ENCODE measurements at regions not wholly inside any gene's neighbourhood (a gene's known extent, or its start where the extent isn't known, plus 50 kb on each side); places are given as distances from the start of the nearest gene placed in this dataset.
"Not testable (repeated sequence)": the region's sequence is repeated elsewhere in the genome, so short reads cannot be mapped to it uniquely, and the experiment has no call there.

GRCh38 chr4:189497516-189497915 is 443.2 kb upstream of the FRG1 start:
- DNase-seq: no peak

- DNase-seq: no peak
These were observed 442.7 kb upstream of the FRG1 start for GRCh38 chr4:189497996-189498395.

GRCh38 chr4:189498457-189498856 is 442.2 kb upstream of the FRG1 start:
- DNase-seq: no peak

- DNase-seq: no peak
These were observed 441.0 kb upstream of the FRG1 start for GRCh38 chr4:189499696-189500095.

- DNase-seq: no peak
These were observed 439.7 kb upstream of the FRG1 start for GRCh38 chr4:189500970-189501369.

- DNase-seq: no peak
These were observed 437.7 kb upstream of the FRG1 start for GRCh38 chr4:189502841-189503435.

GRCh38 chr4:189504220-189504619 is 436.5 kb upstream of the FRG1 start:
- DNase-seq: no peak

- no peak for DNase-seq
These were observed 435.3 kb upstream of the FRG1 start for GRCh38 chr4:189505380-189505779.

- no peak for DNase-seq
These were observed 434.6 kb upstream of the FRG1 start for GRCh38 chr4:189506080-189506479.

GRCh38 chr4:189507060-189507459 is 433.6 kb upstream of the FRG1 start:
- no peak for DNase-seq

GRCh38 chr4:189510601-189511000 is 430.1 kb upstream of the FRG1 start:
- DNase-seq: no peak

- DNase-seq: no peak
These were observed 429.1 kb upstream of the FRG1 start for GRCh38 chr4:189511581-189511980.

GRCh38 chr4:189513421-189513820 is 427.3 kb upstream of the FRG1 start:
- no peak for DNase-seq

GRCh38 chr4:189514209-189514608 is 426.5 kb upstream of the FRG1 start:
- DNase-seq: no peak

- DNase-seq: no peak
These were observed 423.8 kb upstream of the FRG1 start for GRCh38 chr4:189516902-189517301.

- DNase-seq: no peak
These were observed 421.5 kb upstream of the FRG1 start for GRCh38 chr4:189519186-189519585.

- no peak for DNase-seq
These were observed 415.4 kb upstream of the FRG1 start for GRCh38 chr4:189525304-189525703.

- no peak for DNase-seq
These were observed 409.8 kb upstream of the FRG1 start for GRCh38 chr4:189530848-189531247.

GRCh38 chr4:189533603-189534002 is 407.1 kb upstream of the FRG1 start:
- DNase-seq: no peak

GRCh38 chr4:189547559-189547958 is 393.1 kb upstream of the FRG1 start:
- DNase-seq: no peak

GRCh38 chr4:189548484-189549125 is 392.1 kb upstream of the FRG1 start:
- DNase-seq: no peak

GRCh38 chr4:189551931-189552670 is 388.6 kb upstream of the FRG1 start:
- not testable (repeated sequence) for DNase-seq

GRCh38 chr4:189560605-189561004 is 380.1 kb upstream of the FRG1 start:
- DNase-seq: not testable (repeated sequence)

GRCh38 chr4:189563751-189564150 is 376.9 kb upstream of the FRG1 start:
- not testable (repeated sequence) for DNase-seq

All from stimulated activated CD4-positive, alpha-beta T cell treated with anti-CD3 and anti-CD28 coated beads, Interleukin-4, amount 100 ng/mL, for 24 hours (primary cell).